Calu3 (cell line): ENCODE measurements at regions not wholly inside any gene's neighbourhood (a gene's known extent, or its start where the extent isn't known, plus 50 kb on each side); places are given as distances from the start of the nearest gene placed in this dataset.

Experiments used
- BruUV-seq: library from RNA; stranded (reverse); fragments of 400-500 nt; replicated peaks from 2 replicates; lab custom pipeline; 2021; lab: Mats Ljungman, UMichigan
- CTCF ChIA-PET: fragments of 300-600 bp; sonication (Branson Sonifier 250); formaldehyde crosslinking; loops from one replicate; lab custom pipeline; 2022; ENCODE audit warnings: antibody characterized with exemption; lab: Charles Lee
- DNase-seq: peaks from one replicate; pipeline ENCODE4 v3.0.0; 2022
- H3K27ac Mint-ChIP-seq: one replicate; pipeline ENCODE4 v1.8.0; 2022; ENCODE audit warnings: mixed read lengths; ENCODE audit not compliant: unreplicated experiment
- H3K27me3 Mint-ChIP-seq: one replicate; pipeline ENCODE4 v1.8.0; 2022; ENCODE audit warnings: mixed read lengths; ENCODE audit not compliant: unreplicated experiment
- H3K36me3 Mint-ChIP-seq: one replicate; pipeline ENCODE4 v1.8.0; 2022; ENCODE audit warnings: mild to moderate bottlenecking, moderate library complexity, mixed read lengths; ENCODE audit not compliant: insufficient read depth, unreplicated experiment
- H3K4me1 Mint-ChIP-seq: one replicate; pipeline ENCODE4 v1.8.0; 2022; ENCODE audit warnings: mild to moderate bottlenecking, low read depth, mixed read lengths; ENCODE audit not compliant: unreplicated experiment
- H3K4me3 Mint-ChIP-seq: one replicate; pipeline ENCODE4 v1.8.0; 2022; ENCODE audit warnings: mild to moderate bottlenecking, low read depth, moderate library complexity, mixed read lengths; ENCODE audit not compliant: unreplicated experiment
- H3K9me3 Mint-ChIP-seq: one replicate; pipeline ENCODE4 v1.8.0; 2022; ENCODE audit warnings: low read depth, mixed read lengths; ENCODE audit not compliant: unreplicated experiment
- intact Hi-C: fragments of 100-400 bp; cut with micrococcal nuclease; formaldehyde crosslinking; loops from one replicate; pipeline ENCODE4 v1.10.0; 2022; ENCODE audit not compliant: unreplicated experiment
- TF ChIP-seq, protein P1 (sequence below): fragments of 200-600 bp; IDR thresholded peaks from one replicate; pipeline ENCODE4 v1.8.0; 2022; ENCODE audit warnings: antibody characterized with exemption; ENCODE audit not compliant: unreplicated experiment

DNA sequence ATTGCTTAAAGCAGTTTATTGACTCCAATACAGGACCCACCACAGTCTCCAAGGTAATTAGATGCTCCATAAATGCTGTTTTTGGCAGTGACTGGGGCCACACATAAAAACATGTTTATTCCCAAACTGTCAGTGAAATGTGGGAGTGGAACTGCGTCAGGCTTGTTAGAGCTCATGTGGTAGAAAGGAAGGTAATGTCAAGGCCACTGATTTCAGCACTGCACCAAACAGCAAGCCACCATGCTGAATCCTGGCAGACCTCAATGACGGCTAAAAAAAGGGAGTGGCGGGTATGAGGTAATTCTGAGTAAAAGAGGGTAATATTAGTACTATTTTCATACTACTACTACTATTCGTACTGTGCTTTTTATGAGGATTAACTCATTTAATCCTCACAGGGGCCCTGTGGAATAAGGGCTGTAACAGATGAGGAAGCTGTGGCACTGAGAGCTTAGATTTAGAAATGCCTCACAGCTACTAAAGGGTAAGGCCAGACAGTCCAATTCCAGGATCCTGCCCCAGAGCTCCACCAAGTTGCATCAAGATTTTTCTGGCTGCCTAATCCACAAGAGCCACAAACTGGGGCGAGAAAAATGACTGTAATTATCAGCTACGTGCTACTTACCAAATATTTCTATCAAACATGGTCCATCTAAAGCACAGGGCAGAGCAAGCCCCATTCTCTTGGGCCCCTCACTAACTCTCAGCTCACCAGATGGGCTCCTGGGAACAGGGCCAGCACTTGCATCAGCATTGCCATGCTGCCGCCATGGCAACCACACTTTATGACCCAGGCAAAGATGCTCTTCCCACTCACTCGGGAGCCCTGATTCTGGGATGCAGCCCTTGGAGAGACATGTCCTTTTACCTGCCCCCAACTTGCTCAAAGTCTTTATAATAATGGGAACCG lies 83.6 kb upstream of the SPATA12 start:
- BruUV-seq = no TSS peak
- no peaks in the 10 kb centered on the region for H3K4me1 Mint-ChIP-seq
- TF ChIP-seq, protein P1, sequence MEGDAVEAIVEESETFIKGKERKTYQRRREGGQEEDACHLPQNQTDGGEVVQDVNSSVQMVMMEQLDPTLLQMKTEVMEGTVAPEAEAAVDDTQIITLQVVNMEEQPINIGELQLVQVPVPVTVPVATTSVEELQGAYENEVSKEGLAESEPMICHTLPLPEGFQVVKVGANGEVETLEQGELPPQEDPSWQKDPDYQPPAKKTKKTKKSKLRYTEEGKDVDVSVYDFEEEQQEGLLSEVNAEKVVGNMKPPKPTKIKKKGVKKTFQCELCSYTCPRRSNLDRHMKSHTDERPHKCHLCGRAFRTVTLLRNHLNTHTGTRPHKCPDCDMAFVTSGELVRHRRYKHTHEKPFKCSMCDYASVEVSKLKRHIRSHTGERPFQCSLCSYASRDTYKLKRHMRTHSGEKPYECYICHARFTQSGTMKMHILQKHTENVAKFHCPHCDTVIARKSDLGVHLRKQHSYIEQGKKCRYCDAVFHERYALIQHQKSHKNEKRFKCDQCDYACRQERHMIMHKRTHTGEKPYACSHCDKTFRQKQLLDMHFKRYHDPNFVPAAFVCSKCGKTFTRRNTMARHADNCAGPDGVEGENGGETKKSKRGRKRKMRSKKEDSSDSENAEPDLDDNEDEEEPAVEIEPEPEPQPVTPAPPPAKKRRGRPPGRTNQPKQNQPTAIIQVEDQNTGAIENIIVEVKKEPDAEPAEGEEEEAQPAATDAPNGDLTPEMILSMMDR = no peak
- no peaks in the 10 kb centered on the region for H3K27me3 Mint-ChIP-seq
- no peak for DNase-seq
- intact Hi-C loops = no loop called here
- H3K9me3 Mint-ChIP-seq = no peaks in the 10 kb centered on the region
- H3K4me3 Mint-ChIP-seq = no peak overlapping the region
- CTCF ChIA-PET = no interaction called here
- H3K27ac Mint-ChIP-seq = no peak overlapping the region
- H3K36me3 Mint-ChIP-seq = peaks cover 10% of the 10 kb centered on the region

DNA sequence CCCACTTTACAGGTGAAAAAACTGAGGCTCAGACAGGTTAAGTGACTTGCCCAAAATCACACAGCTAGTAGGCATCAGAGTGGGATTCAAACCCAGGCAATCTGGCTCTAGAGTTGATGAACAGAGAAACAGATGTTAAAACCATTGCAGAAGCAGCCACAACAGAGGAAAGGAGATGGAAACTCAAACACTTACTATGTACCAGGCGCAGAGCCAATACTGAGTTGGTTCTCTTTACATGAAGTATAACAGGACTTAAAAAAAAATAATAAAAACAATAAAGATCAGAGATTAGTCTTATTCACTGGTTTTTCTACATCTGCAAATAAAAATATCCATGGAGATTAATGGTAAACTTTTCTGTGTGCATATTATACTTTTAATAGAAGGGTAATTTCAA lies 84.9 kb upstream of the SPATA12 start:
- intact Hi-C loops = no loop called here
- no peak overlapping the region for H3K27ac Mint-ChIP-seq
- H3K27me3 Mint-ChIP-seq = no peaks in the 10 kb centered on the region
- CTCF ChIA-PET = no interaction called here
- no peaks in the 10 kb centered on the region for H3K4me1 Mint-ChIP-seq
- H3K9me3 Mint-ChIP-seq = no peaks in the 10 kb centered on the region
- BruUV-seq = no TSS peak
- DNase-seq = no peak
- TF ChIP-seq, protein P1 = no peak
- no peak overlapping the region for H3K4me3 Mint-ChIP-seq
- peaks cover 4% of the 10 kb centered on the region for H3K36me3 Mint-ChIP-seq

DNA sequence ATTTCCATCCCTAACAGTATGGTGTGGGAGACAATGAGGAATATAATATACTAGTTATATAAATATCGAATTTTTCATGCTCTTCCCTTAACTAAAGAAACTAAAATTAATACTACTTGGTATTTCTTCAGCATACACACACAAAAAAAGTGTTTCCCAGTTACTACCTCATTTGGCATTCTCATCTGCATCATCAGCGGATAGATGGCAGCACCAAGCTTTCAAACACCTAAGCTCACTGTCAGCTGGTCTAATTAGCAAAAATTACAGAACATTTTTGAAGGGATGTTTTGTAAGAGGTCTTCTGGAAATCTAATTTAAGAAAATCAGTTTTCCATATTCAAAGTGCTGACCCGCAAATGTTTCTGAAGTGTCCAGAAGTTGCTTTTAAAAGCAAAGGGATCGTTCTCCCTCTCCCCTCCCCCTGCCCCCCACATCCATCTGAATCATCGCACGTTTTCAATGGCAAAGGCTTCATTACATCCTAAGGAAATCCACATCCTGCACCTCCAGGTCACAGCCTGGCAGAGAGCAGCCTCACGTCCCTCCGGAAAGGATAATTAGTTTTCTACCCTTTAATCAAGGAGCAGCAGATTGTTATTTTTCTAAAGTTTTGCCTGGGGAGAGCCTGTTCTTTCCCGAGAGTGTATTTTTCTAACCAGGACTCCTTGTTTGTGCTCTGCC lies 86.1 kb upstream of the SPATA12 start:
- no peaks in the 10 kb centered on the region for H3K4me1 Mint-ChIP-seq
- H3K4me3 Mint-ChIP-seq = no peak overlapping the region
- CTCF ChIA-PET = no interaction called here
- peaks cover 4% of the 10 kb centered on the region for H3K36me3 Mint-ChIP-seq
- BruUV-seq = no TSS peak
- H3K27ac Mint-ChIP-seq = no peak overlapping the region
- TF ChIP-seq, protein P1 = no peak
- H3K9me3 Mint-ChIP-seq = no peaks in the 10 kb centered on the region
- no peaks in the 10 kb centered on the region for H3K27me3 Mint-ChIP-seq
- no peak for DNase-seq
- intact Hi-C loops = no loop called here

DNA sequence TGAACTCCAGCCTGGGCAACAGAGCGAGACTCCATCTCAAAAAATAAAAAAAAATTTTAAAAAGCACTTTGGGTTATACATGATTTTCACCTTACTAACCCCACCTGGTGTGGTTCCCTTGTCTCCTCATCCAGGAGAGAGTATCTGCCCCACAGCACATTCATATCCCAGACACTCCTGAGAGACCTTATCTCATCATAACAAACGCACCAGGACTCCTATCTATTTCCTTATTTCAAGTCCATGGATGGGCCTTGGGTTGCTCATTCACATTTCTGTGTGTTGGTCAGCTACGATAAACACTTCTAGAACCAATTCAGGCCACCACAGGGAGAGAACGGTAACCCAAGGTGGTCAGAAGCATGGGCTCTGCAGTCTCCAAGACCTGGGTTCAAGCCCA lies 88.6 kb upstream of the SPATA12 start:
- H3K9me3 Mint-ChIP-seq = no peaks in the 10 kb centered on the region
- H3K4me3 Mint-ChIP-seq = no peak overlapping the region
- BruUV-seq = no TSS peak
- intact Hi-C loops = no loop called here
- DNase-seq = no peak
- no peaks in the 10 kb centered on the region for H3K4me1 Mint-ChIP-seq
- H3K27ac Mint-ChIP-seq = no peak overlapping the region
- no peaks in the 10 kb centered on the region for H3K27me3 Mint-ChIP-seq
- H3K36me3 Mint-ChIP-seq = no peaks in the 10 kb centered on the region
- CTCF ChIA-PET = no interaction called here
- TF ChIP-seq, protein P1 = no peak
